IPS-18a (cell line): ENCODE measurements at regions not wholly inside any gene's neighbourhood (a gene's known extent, or its start where the extent isn't known, plus 50 kb on each side); places are given as distances from the start of the nearest gene placed in this dataset.

Experiments used
- H3K27ac ChIP-seq: one replicate; pipeline ENCODE4 v1.5.1; 2013; ENCODE audit warnings: low read length
- H3K27me3 ChIP-seq: one replicate; pipeline ENCODE4 v1.6.1; 2013; ENCODE audit warnings: mild to moderate bottlenecking, low read length; ENCODE audit not compliant: control insufficient read depth, insufficient read depth
- H3K36me3 ChIP-seq: one replicate; pipeline ENCODE4 v1.6.1; 2013; ENCODE audit warnings: low read depth, low read length; ENCODE audit not compliant: control insufficient read depth
- H3K4me1 ChIP-seq: one replicate; pipeline ENCODE4 v1.6.1; 2013; ENCODE audit warnings: low read depth, low read length; ENCODE audit not compliant: control insufficient read depth
- H3K4me3 ChIP-seq: one replicate; pipeline ENCODE4 v1.5.1; 2013; ENCODE audit warnings: low read length
- H3K9ac ChIP-seq: one replicate; pipeline ENCODE4 v1.6.1; 2013; ENCODE audit warnings: mild to moderate bottlenecking, low read length, moderate library complexity
- H3K9me3 ChIP-seq: one replicate; pipeline ENCODE4 v1.6.1; 2013; ENCODE audit warnings: low read depth, low read length; ENCODE audit not compliant: control insufficient read depth

DNA sequence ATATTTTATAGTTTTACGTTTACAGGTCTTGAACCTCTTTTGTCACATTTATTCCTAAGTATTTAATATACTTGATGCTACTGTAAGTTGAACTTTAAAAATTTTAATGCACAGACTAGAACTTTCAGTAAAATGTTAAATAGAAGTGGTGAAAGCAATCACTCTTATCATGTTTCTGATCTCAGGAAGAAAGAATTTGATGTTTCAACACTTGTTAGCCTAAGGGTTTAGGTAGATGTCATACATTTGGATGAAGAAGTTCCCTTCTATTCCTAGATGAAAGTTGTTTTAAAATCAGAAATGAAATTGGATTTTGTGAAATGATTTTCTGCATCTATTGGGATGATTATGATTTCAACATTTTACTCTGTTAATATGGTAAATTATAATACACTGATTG is 63.6 kb upstream of the TTLL7 start:
- Histone ChIP-seq H3K27me3 (no peaks in the 10 kb centered on the region), H3K4me3 (no peak overlapping the region), H3K9me3 (peaks cover 4% of the 10 kb centered on the region), H3K36me3 (no peaks in the 10 kb centered on the region), H3K4me1 (no peaks in the 10 kb centered on the region), H3K27ac (no peak overlapping the region), H3K9ac (no peak overlapping the region)

DNA sequence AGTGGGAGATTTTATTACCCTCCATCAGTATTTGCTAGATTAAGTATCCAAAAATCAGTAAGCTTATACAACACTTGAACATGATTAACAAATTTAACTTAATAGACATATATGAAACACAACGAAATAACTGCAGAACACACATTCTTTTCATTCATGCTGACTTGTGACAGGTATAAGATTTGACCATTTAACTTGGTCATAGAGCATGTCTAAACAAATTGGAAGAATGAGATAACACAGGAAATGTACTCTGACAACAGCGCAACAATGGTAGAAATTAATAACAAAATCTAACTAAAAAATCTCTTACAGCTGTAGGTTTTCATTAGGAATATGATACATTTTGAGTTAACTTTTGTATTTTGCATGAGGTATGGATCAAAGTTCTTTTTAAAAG is 62.4 kb upstream of the TTLL7 start:
- Histone ChIP-seq H3K36me3 (no peaks in the 10 kb centered on the region), H3K9ac (no peak overlapping the region), H3K27ac (no peak overlapping the region), H3K9me3 (no peaks in the 10 kb centered on the region), H3K27me3 (no peaks in the 10 kb centered on the region), H3K4me1 (no peaks in the 10 kb centered on the region), H3K4me3 (no peak overlapping the region)

DNA sequence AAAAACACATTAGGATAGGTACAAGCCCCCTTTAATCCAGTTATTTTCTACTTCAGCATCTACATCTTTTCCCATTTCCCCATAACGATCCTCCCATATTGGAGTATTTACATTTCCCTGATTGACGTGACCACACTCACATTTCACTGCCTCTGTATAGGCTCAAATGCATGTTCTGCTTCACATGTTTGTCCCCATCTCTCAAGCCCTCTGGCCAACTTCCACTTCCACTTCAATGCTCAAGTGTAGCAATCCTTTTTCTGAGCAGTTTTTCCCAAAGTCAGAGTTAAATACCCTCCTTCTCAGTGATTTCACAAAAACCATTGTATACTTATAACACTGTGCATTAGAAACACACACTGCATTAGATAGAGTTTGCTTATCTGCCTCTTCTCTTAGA is 61.8 kb upstream of the TTLL7 start:
- Histone ChIP-seq H3K4me3 (no peak overlapping the region), H3K9me3 (no peaks in the 10 kb centered on the region), H3K27me3 (no peaks in the 10 kb centered on the region), H3K36me3 (no peaks in the 10 kb centered on the region), H3K27ac (no peak overlapping the region), H3K4me1 (no peaks in the 10 kb centered on the region), H3K9ac (no peak overlapping the region)

DNA sequence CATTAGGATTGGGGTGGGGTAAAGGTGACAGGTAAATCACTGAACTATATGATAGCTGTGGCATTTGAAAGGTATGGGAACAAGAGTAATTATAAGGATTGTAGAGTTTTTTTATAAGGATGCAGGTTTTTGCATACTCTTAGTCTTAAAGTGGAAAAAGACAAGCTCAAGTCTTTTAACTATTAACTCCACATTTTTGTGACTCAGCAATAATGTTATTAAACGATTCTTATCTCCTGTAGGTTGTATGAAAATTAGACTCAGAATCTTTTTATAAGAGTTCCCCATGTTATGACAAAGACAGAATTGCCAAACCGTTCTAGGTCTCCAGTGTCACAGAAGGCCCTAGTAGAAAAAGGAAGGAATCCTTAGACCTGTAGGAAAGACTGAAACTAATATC is 49.9 kb upstream of the TTLL7 start:
- Histone ChIP-seq H3K4me3 (no peak overlapping the region), H3K4me1 (no peaks in the 10 kb centered on the region), H3K9me3 (no peaks in the 10 kb centered on the region), H3K27ac (no peak overlapping the region), H3K9ac (no peak overlapping the region), H3K27me3 (no peaks in the 10 kb centered on the region), H3K36me3 (no peaks in the 10 kb centered on the region)
